IPS-NIHi11 (cell line): ENCODE measurements at regions not wholly inside any gene's neighbourhood (a gene's known extent, or its start where the extent isn't known, plus 50 kb on each side); places are given as distances from the start of the nearest gene placed in this dataset.
"Not testable (repeated sequence)": the region's sequence is repeated elsewhere in the genome, so short reads cannot be mapped to it uniquely, and the experiment has no call there.

Experiments used
- DNase-seq: peaks from one replicate; pipeline ENCODE4 v3.0.0; 2012; ENCODE audit warnings: mixed read lengths, low spot score

DNA sequence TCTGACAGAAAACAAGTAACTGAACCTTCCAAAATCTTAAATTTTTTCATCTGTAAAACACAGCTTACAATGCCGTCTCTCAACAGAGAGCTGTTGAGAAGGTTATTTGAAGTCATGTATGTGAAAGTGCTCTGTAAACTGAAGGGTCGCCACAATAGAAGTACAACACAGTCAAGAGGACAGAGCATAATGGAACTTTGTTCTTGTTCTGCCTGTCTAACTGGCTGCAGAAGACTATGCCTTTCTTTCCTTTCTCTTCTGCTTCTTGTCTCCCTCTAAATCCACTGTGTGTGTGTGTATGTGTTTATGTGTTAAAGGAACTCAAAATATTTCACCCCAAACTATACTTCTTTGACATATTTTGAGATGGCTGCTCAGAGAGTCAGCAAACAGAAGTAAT lies 365.8 kb upstream of the RND3 start:
- no peak for DNase-seq

DNA sequence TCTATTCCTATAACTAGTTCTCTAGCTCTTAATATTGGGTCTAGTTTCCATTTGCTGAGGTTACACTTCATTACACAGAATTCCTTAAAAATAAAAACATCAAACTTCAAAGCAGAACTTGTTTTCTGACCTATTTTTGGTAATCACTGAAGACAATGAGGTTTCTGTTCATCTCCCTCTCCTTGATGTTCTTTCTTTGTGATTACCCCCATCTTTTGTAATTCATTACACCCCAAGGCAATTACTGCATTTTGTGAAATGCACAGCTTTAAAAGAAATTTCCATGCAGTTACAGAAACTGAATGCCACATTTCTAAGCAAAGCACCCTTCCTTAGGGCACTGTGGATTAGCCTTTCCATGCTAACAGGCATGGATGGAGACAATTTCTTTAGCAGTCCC lies 363.2 kb upstream of the RND3 start:
- DNase-seq, result no peak

DNA sequence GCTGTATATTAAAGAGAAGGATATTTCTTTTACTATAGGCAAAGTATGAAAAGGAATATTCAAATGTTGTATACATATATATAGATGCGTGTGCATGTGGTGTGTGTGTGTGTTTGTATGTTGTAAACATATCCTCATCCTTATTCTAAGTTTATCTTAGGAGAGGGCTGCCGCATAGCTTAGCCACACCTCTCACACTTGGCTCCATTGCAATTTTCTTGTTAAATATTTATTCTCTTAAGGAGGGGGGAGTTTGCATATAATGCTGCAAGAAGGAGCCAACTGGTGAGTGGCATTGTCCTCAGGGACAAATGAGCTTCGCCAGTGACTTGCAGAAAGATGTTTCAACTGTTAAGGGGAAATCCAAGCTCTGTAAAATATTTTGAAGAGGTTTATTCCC lies 360.1 kb upstream of the RND3 start:
- no peak for DNase-seq

DNA sequence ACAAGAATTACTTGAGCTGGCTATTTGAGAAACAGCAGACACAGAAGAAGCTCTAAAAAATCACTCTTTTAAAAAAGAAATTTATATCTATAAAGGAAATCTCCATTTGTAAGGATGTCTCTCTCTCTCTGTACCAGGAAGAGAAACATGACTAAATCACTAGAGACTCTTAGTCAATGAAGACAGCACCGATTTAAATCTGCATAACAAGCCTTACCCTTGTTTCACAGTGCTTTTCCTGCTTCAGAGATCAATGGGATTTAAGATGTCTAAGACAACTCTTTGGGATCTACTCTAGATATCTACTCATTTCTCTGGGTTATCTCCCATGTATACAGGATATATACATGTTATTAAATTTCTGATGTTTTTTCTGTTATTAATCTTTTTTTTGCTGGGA lies 359.2 kb upstream of the RND3 start:
- DNase-seq, result peak; percentile 22

DNA sequence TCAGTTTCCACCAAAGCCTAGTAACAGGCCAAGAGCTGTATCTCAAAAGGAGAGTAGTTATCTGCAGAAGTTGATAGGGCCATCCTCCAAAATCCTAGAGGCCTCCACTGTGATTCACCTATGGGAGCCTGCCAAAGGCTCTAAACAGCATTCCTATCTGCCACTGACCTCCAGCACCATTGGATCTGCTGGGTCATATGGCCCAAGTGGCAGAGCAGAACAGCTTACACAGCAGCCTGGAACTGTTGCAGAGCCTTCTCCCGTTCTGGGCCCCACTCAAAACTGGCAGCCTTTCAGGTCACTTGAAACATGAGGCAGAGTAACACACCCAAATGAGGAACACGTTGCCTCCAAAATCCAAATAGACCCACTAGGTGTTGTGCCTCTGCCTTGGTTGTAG lies 345.2 kb upstream of the RND3 start:
- no peak for DNase-seq

DNA sequence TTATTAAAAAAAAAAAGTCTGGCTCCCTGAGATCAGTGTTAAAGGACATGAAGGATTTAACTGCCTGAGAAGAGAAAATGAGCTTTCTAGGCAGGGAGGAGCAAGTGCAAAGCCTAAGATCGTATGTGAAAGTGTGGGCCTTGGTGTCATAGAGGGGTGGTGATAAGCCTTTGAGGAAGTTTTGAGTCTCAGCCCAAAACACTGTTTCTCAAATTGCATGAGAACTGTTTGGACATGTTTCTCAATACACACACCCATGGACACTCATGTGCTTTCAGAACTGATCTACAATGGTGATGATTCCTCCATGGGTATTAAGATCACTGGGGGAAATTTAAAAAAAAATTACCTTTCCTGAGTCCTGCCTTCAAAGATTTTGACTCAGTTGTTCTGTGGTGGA lies 336.7 kb upstream of the RND3 start:
- DNase-seq, result no peak

DNA sequence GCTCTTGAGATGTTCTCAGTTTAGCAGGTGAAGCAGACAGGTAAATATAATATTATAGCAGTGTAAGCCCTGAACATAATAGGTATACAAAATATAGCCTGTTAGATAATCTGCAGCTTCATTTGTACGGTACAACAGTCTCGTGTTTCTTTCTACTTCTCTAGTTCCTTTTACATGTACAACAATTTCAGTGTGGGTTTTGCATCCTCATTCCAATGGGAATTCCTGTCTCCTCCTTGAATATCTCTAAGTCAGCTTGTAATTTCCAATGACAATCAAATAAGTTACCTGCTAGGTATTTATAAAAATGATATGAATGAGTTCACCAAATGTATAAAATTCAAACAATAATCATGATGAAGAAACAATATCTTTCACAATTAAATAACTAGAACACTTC lies 330.0 kb upstream of the RND3 start:
- DNase-seq, result no peak

DNA sequence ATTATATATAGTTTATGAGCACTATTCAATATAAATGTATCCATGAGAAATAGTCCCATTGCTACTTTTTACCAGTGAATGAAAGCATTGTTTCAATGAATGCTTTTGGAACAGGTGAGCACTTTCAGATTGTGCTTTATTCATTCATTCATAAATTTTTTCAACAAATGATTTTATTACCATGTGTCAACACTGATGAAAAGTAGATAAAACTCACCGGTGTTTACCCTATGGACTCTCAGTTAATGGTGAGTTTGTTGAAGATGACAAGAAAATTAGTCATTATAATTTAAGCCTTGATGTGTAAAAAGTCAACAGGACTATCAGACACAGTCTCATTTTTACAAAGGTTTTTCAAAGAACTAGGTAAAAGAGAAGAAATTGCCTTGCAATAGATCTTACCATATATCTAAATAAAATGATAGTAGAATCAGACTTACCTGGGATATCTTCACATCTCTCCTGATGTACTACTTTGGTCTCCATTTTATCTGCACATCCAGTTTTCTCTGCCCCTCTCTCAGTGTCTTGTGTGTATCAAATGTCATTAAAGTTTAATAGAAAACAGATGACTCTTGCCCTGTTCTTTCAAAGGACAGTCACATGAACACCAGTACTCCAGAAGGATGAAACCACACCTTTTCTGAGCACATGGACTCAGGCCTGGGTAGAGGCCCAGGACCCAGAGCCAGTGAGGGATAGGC lies 325.3 kb upstream of the RND3 start:
- no peak for DNase-seq

DNA sequence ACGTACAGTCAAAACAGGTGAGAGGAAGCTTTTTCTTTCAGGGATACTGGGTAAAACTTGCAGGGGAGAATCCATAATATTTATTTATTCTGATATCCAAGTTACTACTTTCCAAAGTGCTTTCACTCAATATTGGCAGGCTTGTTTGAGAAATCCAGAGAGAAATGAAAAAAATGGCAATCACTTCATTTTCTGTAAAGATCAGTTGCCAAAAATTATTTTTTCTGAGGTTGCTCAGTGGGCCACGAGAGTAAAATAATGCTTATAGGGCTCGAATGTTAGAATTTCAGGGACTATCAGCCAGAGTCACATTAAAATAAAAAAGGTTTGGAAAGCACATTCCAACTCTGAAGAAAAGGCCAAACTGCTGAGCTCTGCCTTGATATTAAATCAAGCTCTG lies 324.6 kb upstream of the RND3 start:
- no peak for DNase-seq

DNA sequence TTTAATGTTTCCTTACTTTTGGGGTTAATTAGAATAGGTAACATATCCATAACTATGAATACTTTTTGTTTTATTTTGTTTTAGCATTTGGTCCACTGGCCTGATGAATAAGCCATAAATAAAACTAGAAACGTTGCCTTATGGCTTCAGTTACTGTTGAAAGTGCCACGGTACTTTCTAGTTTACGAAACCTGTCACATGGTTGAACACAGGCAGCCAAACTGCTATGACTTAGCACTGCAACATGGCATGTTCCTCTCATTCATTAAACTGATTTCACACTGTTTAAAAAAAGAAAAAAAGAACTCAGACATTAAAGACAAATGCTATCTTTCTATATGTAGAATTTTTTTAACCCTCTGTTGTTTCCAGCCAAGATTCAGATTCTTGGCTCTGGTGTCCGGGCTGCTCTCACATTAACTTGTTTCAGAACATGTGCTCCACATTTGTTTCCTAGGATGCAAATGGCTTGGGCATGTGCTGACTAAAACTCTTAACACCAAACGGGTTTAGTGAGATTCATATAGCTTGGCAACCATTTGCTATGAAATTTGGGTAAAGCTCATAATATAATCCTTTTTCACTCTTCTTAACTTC lies 323.9 kb upstream of the RND3 start:
- DNase-seq, result no peak

DNA sequence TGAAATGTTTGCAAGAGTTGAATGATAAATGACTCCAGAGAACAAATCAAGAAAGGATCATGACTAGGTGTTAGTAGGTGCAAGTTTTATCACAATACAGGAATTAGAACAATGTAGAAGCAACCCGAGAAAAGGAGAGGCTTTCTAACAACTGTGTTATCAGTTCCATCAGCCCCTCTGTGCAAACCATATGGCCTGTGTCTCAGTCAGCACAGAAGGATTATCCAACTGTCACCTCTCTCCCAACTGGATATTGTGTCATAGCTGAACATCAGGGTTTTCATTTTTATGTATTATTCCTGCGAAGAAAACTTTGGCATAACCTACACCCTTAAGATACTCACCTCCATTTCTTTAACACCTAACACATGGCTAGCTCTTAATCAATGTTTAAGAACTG lies 321.6 kb upstream of the RND3 start:
- no peak for DNase-seq

DNA sequence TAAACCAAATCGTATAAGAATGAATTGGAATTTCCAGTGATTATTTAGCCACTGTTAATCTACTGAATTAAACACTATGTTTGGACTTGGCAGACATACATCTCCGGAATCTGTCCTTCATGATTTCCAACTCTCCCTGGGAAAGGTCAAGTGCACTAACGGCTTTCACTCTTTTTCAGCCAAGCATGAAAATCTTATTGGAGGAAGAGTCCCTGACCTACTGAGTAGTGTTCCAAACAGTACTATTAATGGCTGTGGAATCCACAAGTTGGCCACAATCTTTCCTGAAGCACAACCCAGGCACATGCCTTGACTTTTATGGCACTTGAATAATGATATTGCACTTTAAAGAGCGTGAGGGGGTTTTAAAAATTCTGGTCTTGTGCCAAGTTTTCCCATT lies 318.9 kb upstream of the RND3 start:
- DNase-seq, result no peak

DNA sequence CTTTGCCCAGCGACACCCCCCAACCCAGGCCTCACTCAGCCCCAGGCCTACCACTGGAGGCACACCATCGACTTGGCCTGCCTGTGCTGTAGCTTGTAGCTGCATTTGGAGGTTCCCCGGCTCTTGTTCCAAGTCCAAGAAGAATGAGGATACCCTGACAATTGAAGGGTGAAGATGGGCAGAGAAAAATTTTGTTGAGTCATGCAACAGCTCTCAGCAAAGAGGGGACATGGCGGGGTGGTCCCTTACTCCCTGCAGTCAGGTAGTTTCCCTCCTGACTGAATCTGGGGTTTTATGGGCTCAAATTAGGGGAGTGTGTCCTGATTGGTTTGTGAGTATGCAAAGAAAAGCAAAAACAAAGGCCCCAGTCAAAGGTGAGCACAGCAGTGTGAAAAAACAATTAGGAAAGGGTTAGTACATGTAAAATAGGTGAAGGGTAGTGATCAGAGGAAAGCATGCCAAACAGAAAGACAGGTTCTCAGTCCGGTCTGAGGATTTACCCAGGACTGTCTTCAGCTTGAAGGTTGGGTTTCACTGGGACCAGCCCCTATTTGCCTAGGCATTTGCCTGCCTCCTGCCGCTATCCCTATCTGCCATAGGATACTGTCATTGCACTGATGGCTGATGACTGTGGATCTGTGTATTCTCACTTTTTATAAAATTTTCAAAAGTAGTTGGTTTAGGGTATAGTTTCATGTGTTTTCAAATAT lies 316.4 kb upstream of the RND3 start:
- DNase-seq, result no peak

DNA sequence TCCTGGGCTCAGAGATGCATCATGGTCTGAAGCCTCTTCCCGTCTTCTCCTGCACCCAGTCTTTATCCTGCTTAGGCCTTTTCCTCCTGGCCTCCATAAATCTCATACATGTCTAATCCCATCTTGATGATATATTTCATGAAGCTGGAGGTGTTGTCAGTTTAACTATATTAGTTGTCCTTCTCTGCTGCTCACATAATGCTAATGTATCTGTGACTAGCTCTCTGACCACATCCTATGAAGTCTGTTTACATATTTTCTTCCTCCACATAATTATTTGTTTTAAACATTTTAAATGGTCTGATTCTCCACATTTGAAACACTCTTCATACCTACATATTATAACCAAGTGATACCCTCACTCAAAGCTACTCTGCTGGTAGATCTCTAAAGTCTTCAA lies 315.2 kb upstream of the RND3 start:
- DNase-seq, result no peak

DNA sequence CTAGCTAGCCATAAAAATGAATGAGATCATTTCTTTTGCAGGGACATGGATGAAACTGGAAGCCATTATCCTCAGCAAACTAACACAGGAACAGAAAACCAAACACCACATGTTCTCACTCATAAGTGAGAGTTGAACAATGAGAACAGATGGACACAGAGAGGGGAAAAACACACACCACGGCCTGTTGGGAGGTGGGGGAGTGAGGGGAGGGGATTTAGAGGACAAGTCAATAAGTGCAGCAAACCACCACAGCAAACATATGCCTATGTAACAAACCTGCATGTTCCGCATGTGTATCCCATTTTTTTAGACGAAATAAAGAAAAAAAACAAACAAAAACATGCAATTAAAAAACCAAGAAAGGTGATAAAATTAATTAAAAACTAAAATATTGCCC lies 308.8 kb upstream of the RND3 start:
- not testable (repeated sequence) for DNase-seq

DNA sequence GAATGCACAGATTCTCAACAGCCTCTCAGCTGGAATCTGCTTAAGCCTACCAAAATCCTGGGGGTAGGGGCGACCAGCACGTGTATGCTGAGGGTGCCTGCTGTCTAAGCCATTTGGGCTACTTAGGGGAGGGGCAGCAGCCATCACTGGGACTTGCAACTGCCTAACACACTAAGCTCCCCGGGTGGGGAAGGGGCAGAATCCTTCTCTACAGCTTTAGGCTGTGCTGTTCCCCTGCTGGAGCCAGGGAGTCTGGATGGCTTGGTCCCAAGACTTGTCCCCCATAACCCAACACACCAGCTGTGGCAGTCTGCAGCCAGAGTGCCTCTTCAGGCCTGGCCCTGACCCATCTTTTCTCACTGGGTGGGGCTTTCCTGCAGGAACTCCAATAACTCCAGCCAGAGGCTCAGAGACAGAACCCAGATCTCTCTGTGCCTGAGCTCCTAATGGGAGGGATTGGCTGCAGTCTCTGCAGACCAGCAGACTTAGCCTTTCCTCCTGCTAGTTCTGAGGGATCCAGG lies 305.4 kb upstream of the RND3 start:
- no peak for DNase-seq

DNA sequence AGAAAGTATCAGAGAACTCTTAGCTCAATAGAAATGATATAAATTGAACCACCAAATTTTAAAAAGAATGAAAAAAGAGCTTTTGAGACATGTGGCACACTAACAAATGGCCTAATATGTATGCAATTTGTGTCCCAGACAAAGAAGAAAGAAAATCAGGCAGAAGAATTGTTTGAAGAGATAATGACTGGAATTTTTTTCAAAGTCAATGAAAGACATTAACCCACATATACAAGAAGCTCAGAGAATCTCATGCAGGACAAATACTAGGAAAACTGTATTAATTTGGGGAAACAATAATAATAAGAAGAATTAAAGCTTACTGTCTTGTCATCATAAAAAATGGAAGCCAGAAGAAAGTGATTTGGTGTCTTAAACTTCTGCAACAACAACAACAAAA lies 304.1 kb upstream of the RND3 start:
- DNase-seq, result no peak

DNA sequence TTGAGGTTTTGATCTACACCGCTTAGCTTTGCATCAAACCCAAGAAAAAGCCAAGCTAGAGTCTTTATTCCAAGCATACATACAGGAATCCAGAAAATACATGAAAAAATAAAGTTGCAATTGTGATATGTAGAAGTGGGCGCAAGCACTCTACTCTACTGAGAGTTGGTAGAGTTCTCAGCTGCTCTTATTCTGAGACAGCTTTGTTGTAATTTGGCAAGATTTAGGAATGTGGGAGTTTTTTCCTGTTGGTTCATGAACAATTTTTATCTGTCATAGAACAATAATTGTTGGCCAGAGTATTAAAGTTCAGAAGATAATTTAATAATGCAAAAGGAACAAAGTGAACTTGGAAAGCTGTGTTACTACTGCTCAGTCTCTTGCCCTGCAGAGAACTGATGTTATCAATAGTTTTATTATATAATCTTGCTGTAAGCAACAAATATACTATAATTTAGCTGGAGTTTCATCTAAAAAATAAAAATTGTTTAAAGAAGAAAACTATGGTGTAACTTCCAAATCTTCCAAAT lies 302.0 kb upstream of the RND3 start:
- no peak for DNase-seq

DNA sequence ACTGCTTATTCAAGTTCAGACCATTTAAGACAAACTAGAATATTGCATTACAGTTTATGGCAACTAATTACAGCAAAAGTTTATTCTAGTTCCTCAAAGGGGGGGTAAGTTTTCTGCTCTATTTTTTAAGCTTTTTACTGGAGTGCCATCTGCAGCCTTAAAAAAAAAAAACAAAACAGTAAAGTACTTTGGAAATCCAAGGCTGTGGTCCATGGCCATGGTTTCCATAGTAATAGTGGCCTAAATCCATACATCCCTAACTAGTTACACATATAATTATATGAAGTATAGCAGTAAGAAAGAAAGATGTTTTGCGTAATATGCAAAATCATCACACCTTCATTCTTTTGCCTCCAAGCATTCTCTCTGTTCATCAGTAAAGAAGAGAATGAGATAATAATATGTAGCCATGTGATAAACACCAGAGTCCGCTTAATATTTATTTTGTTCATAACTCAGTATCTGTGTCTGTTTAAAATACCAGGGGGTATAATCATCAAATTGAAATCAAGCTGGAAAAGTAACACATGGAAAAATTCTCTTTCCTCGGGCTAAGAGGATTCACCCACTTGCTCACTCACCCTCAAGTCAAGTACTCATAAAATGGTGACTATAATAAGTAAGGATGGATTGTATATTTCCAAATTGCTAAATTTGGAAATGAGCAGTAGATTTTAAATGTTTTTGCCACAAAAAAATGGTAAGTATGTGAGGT lies 301.1 kb upstream of the RND3 start:
- no peak for DNase-seq

DNA sequence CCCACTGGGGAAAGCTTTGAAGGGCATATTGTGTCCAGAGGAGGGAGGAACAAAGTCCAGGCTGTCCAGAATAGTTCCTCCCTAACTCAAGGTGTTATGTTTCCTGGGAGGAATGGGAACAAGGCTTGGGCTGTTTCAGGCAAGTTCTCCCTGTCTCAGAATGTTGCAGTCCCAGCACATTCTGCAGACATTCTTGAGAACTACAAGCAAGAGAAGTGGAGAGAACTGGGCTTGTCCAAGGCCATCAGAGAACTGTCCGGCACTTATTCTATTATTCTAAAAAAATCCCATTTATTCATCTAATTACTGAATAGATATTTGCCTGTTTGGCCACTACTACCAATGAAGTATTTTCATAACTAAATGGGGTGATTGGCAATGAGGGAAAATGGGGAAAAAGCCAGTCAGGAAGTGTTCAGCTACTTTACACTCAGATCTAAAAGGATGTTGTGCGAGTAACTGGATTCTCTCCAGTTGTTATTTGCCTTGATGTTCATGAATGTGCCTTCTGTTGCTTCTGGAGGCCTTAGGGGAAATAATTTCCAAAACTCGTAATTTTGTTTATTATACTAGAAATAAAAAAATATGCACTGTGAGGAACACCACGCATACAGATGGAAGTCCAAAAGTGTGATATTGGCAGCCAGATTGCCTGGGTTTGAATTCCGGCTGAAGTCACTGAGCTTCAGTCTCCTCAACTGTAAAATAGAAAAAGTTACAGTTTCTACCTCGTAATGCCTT lies 300.1 kb upstream of the RND3 start:
- no peak for DNase-seq

DNA sequence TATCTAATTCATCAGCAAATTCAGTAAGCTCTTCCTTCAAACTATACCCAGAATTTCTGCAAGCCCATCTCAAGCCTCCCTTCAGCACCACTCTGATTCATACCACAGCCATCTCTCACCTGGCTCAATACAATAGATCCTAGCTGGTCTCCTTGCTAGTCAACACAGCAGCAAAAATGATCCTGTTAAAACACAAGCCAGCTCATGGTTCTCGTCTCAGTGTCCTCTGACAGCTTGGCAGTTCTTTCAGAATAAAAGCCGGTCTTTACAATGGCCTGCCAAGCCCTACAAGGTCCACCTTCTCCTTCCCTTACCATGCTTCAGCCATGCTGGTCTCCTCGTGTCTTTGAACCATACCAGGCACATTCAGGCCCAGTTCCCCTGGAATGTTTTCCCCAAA lies 296.9 kb upstream of the RND3 start:
- DNase-seq, result no peak

DNA sequence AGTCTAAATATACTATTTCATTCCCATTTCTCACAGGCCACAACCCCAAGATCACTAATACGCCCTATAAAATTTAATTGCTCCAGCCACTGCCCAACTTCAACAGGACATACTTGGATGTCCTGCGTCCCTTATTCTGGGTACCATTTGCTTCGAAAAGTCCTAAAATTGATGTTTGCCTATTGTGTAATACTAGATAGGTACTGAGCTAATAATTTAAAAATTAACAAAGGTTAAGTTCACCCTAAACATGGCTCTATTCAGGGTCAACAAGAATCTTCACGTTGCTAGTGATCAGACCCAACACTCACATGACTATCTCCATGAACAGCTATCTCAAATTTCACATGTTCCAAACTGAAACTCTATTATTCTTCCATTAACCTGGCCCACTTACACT lies 296.4 kb upstream of the RND3 start:
- no peak for DNase-seq
